K562 (cell line): ENCODE measurements at regions not wholly inside any gene's neighbourhood (a gene's known extent, or its start where the extent isn't known, plus 50 kb on each side); places are given as distances from the start of the nearest gene placed in this dataset.

Experiments
- ATAC-seq: fragments of 200-7000 bp; cut with Tn5 transposase; 3 replicates; pipeline ENCODE4 v1.9.1; 2020; ENCODE audit warnings: moderate library complexity
- BruUV-seq: library from RNA; stranded (reverse); fragments of 400-500 nt; replicated peaks from 2 replicates; lab custom pipeline; 2021; lab: Mats Ljungman, UMichigan
- CTCF ChIA-PET: fragments of 300-600 bp; formaldehyde crosslinking; extraction: SDS; loops from one replicate; lab custom pipeline; 2021; ENCODE audit warnings: low intra/inter-chr PET ratio; lab: Yijun Ruan, JAX
- POLR2A ChIA-PET: fragments of 300-600, 350-650 bp; sonication (Branson Sonifier 250); formaldehyde crosslinking; extraction: SDS; loops from one replicate; lab custom pipeline; 2021; ENCODE audit warnings: antibody characterized with exemption, inconsistent platforms; lab: Yijun Ruan, JAX
- DNase-seq, 4 experiments: peaks; one replicate each; pipeline versions ENCODE4 v3.0.0 to v3.0.0-alpha.2; 2011 to 2018; ENCODE audit warnings: low spot score in 3 of 4, mixed read lengths in 3 of 4; ENCODE audit errors: extremely low read depth in 1 of 4
- FAIRE-seq: peaks from 2 replicates; lab custom pipeline; 2011; peaks lifted over from hg19 to GRCh38; lab: Jason Lieb, UNC
- H2AFZ ChIP-seq: 2 replicates; pipeline ENCODE4 v1.6.0; 2011; ENCODE audit warnings: low read depth, low read length, control low read depth, inconsistent platforms
- H3K27ac ChIP-seq: fragments of 200-600 bp; 3 replicates; pipeline ENCODE4 v1.8.0; 2011; ENCODE audit warnings: low read depth, mild to moderate bottlenecking, control low read depth, inconsistent platforms, low read length, moderate library complexity, mixed read lengths; ENCODE audit errors: extremely low read depth
- H3K27me3 ChIP-seq, 2 experiments: fragments of 300-600 bp in 1 of 2; 2 replicates in 1 of 2; 3 replicates in 1 of 2; pipeline versions ENCODE4 v1.6.0 to v1.8.0; 2011; ENCODE audit warnings: inconsistent platforms in 2 of 2, low read length in 2 of 2, mild to moderate bottlenecking in 1 of 2, mixed read lengths in 1 of 2, moderate library complexity in 1 of 2; ENCODE audit not compliant: control insufficient read depth in 2 of 2, insufficient read depth in 2 of 2
- H3K36me3 ChIP-seq: fragments of 300-600 bp; 3 replicates; pipeline ENCODE4 v1.8.0; 2011; ENCODE audit warnings: mild to moderate bottlenecking, low read length, inconsistent platforms; ENCODE audit not compliant: control insufficient read depth, insufficient read depth
- H3K4me1 ChIP-seq, 2 experiments: fragments of 200-600 bp in 1 of 2; replicated peaks in 1 of 2; 2 replicates in 1 of 2; 3 replicates in 1 of 2; pipeline versions ENCODE4 v1.5.1 to v1.8.0; 2011; ENCODE audit warnings: inconsistent platforms in 2 of 2, low read length in 2 of 2, mild to moderate bottlenecking in 1 of 2, mixed read lengths in 1 of 2, moderate library complexity in 1 of 2; ENCODE audit not compliant: control insufficient read depth in 2 of 2, insufficient read depth in 2 of 2
- H3K4me2 ChIP-seq: 2 replicates; pipeline ENCODE4 v1.6.1; 2011; ENCODE audit warnings: low read length, control low read depth, inconsistent platforms, mixed read lengths; ENCODE audit not compliant: insufficient read depth
- H3K4me3 ChIP-seq: fragments of 200-600 bp; sonication (generic), shearing (Covaris generic); 2 replicates; pipeline ENCODE4 v1.5.1; 2016; ENCODE audit warnings: control low read depth, inconsistent platforms
- H3K79me2 ChIP-seq: fragments of 200-600 bp; 3 replicates; pipeline ENCODE4 v1.8.0; 2011; ENCODE audit warnings: low read length, inconsistent platforms; ENCODE audit not compliant: control insufficient read depth, insufficient read depth
- H3K9ac ChIP-seq, 2 experiments: 2 replicates each; pipeline versions ENCODE4 v1.6.0 to v1.6.1; 2011; ENCODE audit warnings: low read depth in 2 of 2, low read length in 2 of 2, control low read depth in 1 of 2, inconsistent platforms in 1 of 2, mild to moderate bottlenecking in 1 of 2, mixed read lengths in 1 of 2; ENCODE audit not compliant: insufficient read depth in 1 of 2
- H3K9me1 ChIP-seq: one replicate; pipeline ENCODE4 v1.6.0; 2011; ENCODE audit warnings: inconsistent platforms, mild to moderate bottlenecking, low read length, moderate library complexity; ENCODE audit not compliant: control insufficient read depth, insufficient read depth
- H3K9me3 ChIP-seq: replicated peaks from 2 replicates; pipeline ENCODE4 v1.5.1; 2011; ENCODE audit warnings: low read depth, low read length, inconsistent platforms; ENCODE audit not compliant: control insufficient read depth, insufficient read depth
- H4K20me1 ChIP-seq: replicated peaks from 2 replicates; pipeline ENCODE4 v1.6.1; 2011; ENCODE audit warnings: low read length, inconsistent platforms, mixed read lengths; ENCODE audit not compliant: control insufficient read depth, insufficient read depth
- HDAC1 ChIP-seq, 2 experiments: fragments of 450-650 bp; IDR thresholded peaks; 2 replicates each; pipeline ENCODE4 v1.6.1; 2016 to 2017; ENCODE audit warnings: inconsistent platforms in 1 of 2, mild to moderate bottlenecking in 1 of 2, moderate library complexity in 1 of 2
- HDAC3 ChIP-seq: fragments of 450-650 bp; IDR thresholded peaks from 2 replicates; pipeline ENCODE4 v1.6.1; 2018; ENCODE audit warnings: borderline replicate concordance, mild to moderate bottlenecking, moderate library complexity; ENCODE audit not compliant: partially characterized antibody
- HNRNPK ChIP-seq: fragments of 200-400 bp; formaldehyde crosslinking; IDR thresholded peaks from one replicate; pipeline ENCODE4 v1.6.1; 2018; ENCODE audit warnings: mild to moderate bottlenecking, low read depth, low read length; ENCODE audit not compliant: poor library complexity, severe bottlenecking
- IRF1 ChIP-seq: sonication (generic); formaldehyde crosslinking; IDR thresholded peaks from 2 replicates; pipeline ENCODE4 v1.8.0; 2022; ENCODE audit warnings: missing genetic modification reagents, mild to moderate bottlenecking, borderline replicate concordance
- NFIX ChIP-seq: fragments of 250-450 bp; sonication (Bioruptor Pico); IDR thresholded peaks from 2 replicates; pipeline ENCODE4 v1.4.0; 2020; ENCODE audit warnings: low read depth, mild to moderate bottlenecking, moderate library complexity
- POLR3G ChIP-seq: IDR thresholded peaks from 2 replicates; pipeline ENCODE4 v1.6.1; 2011; ENCODE audit not compliant: insufficient read length, insufficient replicate concordance; ENCODE audit errors: extremely low read depth
- PURB ChIP-seq: sonication (generic); formaldehyde crosslinking; IDR thresholded peaks from 2 replicates; pipeline ENCODE4 v1.9.0; 2021; ENCODE audit warnings: low read depth, mild to moderate bottlenecking, missing genetic modification reagents
- RAD21 ChIP-seq, 2 experiments: fragments of 250-450 bp in 1 of 2; fragments of 450-650 bp in 1 of 2; sonication (Bioruptor Pico) in 1 of 2; formaldehyde crosslinking in 1 of 2; IDR thresholded peaks in 1 of 2; conservative IDR thresholded peaks in 1 of 2; 2 replicates each; pipeline versions ENCODE4 v1.4.0 to v1.8.0; 2020 to 2022; ENCODE audit warnings: mild to moderate bottlenecking in 2 of 2, moderate library complexity in 1 of 2
- RBM34 ChIP-seq: fragments of 200-400 bp; formaldehyde crosslinking; IDR thresholded peaks from 2 replicates; pipeline ENCODE4 v1.6.1; 2018; ENCODE audit warnings: low read length, borderline replicate concordance; ENCODE audit not compliant: insufficient read depth
- THRB ChIP-seq: fragments of 450-650 bp; formaldehyde crosslinking; conservative IDR thresholded peaks from 2 replicates; pipeline ENCODE4 v1.4.0; 2022; ENCODE audit warnings: mild to moderate bottlenecking, missing genetic modification characterization
- ZNF134 ChIP-seq: fragments of 250-450 bp; sonication (Bioruptor Pico); conservative IDR thresholded peaks from 2 replicates; pipeline ENCODE4 v1.4.0; 2020
- WGBS: fragments of 100-300 bp; shearing (Covaris generic); methylation state at CpG from one replicate; pipeline ENCODE4 v1.1.6; 2016; ENCODE audit warnings: low coverage, mixed read lengths; ENCODE audit not compliant: insufficient coverage; ENCODE audit errors: missing lambda C conversion rate; 5-methylcytosine and 5-hydroxymethylcytosine counted together
- in situ Hi-C: fragments of 300-500 bp; cut with MboI; formaldehyde crosslinking; loops from 4 replicates; pipeline ENCODE4 v1.15.0; 2018; ENCODE audit warnings: inconsistent platforms, mixed read lengths
- intact Hi-C: fragments of 100-400 bp; cut with micrococcal nuclease; formaldehyde crosslinking; loops from 2 replicates; pipeline ENCODE4 v1.14.2; 2022
- TF ChIP-seq, protein P1 (sequence below): IDR thresholded peaks from 2 replicates; pipeline ENCODE4 v1.6.1; 2011; ENCODE audit not compliant: insufficient read length; ENCODE audit errors: extremely low read depth

- intact Hi-C loops = no loop called here
Observed at GRCh38 chr18:5806860-5807259, 88.5 kb downstream of the TMEM200C start.

DNA sequence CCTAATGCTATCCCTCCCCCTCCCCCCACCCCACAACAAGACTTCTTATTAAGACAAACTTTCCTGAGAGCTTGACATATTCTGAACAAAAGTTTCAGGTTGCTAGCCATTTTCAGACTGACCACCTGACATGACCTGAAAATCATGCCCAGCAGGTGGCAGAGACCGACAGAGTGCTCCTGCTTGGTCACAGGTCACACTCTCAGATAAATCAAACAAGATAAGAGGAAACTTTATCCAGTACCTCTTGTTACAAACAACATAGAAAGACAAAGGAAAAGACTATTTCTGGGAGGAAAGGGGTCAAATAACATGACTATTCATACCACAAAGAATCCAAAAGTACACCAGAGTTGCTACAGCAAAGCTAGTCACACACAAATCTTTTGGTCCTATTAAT lies 107.4 kb downstream of the TMEM200C start:
- Histone ChIP-seq H3K79me2 (no peaks in the 10 kb centered on the region), H2AFZ (no peak overlapping the region), H3K9me3 (no peaks in the 10 kb centered on the region; the same call in 1 of the 2 replicates), H3K4me3 (no peak overlapping the region), H3K4me2 (no peak overlapping the region), H3K36me3 (no peaks in the 10 kb centered on the region), H4K20me1 (no peaks in the 10 kb centered on the region), H3K27ac (no peak overlapping the region), H3K9me1 (no peaks in the 10 kb centered on the region), H3K4me1 (no peaks in the 10 kb centered on the region), H3K9ac (no peak overlapping the region), H3K27me3 (no peaks in the 10 kb centered on the region)
- ATAC-seq (no peak), FAIRE-seq (no peak), DNase-seq (no peak)
- 7% methylated on average over 1 of the region's 1 CpG for WGBS
- intact Hi-C loops (no loop called here), in situ Hi-C loops (no loop called here)
- no TSS peak for BruUV-seq
- ChIA-PET POLR2A (no interaction called here), CTCF (no interaction called here)
- no peak for TF ChIP-seq THRB (CRISPR knock-in tag)
- TF ChIP-seq ZNF134 (CRISPR knock-in tag) = no peak
- TF ChIP-seq NFIX (CRISPR knock-in tag) = no peak
- no peak for TF ChIP-seq HDAC1 (IDR thresholded peaks at IDR 0.05)
- no peak for TF ChIP-seq POLR3G
- TF ChIP-seq RBM34 = no peak
- no peak for TF ChIP-seq IRF1 (CRISPR knock-in tag)
- TF ChIP-seq PURB (CRISPR knock-in tag) = no peak
- TF ChIP-seq HNRNPK = no peak
- TF ChIP-seq RAD21 (CRISPR knock-in tag; conservative IDR thresholded peaks at IDR 0.05 in 1 of 2, IDR thresholded peaks at IDR 0.05 in 1 of 2) = no peak
- TF ChIP-seq HDAC3 = no peak

More at GRCh38 chr18:5806860-5807259, 88.5 kb downstream of the TMEM200C start:
- ChIA-PET POLR2A (no interaction called here), CTCF (no interaction called here)
- FAIRE-seq (no peak), ATAC-seq (no peak), DNase-seq (no peak)
- TF ChIP-seq, protein P1, sequence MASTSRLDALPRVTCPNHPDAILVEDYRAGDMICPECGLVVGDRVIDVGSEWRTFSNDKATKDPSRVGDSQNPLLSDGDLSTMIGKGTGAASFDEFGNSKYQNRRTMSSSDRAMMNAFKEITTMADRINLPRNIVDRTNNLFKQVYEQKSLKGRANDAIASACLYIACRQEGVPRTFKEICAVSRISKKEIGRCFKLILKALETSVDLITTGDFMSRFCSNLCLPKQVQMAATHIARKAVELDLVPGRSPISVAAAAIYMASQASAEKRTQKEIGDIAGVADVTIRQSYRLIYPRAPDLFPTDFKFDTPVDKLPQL = no peak
- no peak for TF ChIP-seq HNRNPK
- Histone ChIP-seq H3K9ac (no peak overlapping the region), H3K4me3 (no peak overlapping the region), H3K4me1 (no peaks in the 10 kb centered on the region), H3K27me3 (no peaks in the 10 kb centered on the region), H3K9me3 (no peaks in the 10 kb centered on the region; the same call in 1 of the 2 replicates), H3K36me3 (no peaks in the 10 kb centered on the region), H3K4me2 (no peak overlapping the region), H4K20me1 (no peaks in the 10 kb centered on the region), H3K9me1 (no peaks in the 10 kb centered on the region), H3K27ac (no peak overlapping the region), H2AFZ (no peak overlapping the region), H3K79me2 (no peaks in the 10 kb centered on the region)
- in situ Hi-C loops = no loop called here
- no TSS peak for BruUV-seq
- 2% methylated on average over 5 of the region's 5 CpGs for WGBS
